ENCODE measurements at regions not wholly inside any gene's neighbourhood (a gene's known extent, or its start where the extent isn't known, plus 50 kb on each side); places are given as distances from the start of the nearest gene placed in this dataset.

DNA sequence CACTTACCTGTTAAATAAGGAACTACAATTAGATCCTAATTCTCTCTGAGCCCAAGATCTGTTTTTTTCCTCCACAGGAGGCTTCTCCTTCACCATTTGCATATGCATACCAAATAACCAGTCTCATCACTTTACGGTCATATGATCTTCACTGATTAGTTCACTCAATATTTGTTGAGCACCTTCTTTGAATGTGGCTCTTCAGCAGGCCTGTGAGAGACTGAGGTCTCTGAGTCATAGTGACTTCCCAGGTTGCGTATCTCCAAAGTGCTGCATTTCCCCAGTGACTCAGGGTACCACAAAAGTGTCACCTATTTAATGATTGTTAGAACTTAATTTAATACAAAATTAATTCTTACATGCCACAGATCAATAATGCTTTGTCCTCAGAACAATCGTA is 108.8 kb upstream of the TRIB2 start:
- TF ChIP-seq, protein P1, sequence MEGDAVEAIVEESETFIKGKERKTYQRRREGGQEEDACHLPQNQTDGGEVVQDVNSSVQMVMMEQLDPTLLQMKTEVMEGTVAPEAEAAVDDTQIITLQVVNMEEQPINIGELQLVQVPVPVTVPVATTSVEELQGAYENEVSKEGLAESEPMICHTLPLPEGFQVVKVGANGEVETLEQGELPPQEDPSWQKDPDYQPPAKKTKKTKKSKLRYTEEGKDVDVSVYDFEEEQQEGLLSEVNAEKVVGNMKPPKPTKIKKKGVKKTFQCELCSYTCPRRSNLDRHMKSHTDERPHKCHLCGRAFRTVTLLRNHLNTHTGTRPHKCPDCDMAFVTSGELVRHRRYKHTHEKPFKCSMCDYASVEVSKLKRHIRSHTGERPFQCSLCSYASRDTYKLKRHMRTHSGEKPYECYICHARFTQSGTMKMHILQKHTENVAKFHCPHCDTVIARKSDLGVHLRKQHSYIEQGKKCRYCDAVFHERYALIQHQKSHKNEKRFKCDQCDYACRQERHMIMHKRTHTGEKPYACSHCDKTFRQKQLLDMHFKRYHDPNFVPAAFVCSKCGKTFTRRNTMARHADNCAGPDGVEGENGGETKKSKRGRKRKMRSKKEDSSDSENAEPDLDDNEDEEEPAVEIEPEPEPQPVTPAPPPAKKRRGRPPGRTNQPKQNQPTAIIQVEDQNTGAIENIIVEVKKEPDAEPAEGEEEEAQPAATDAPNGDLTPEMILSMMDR (IDR thresholded peaks at IDR 0.05) = no peak
- TF ChIP-seq POLR2A (IDR thresholded peaks at IDR 0.05) = no peak
